Memory B cell (primary cell): ENCODE measurements at regions not wholly inside any gene's neighbourhood (a gene's known extent, or its start where the extent isn't known, plus 50 kb on each side); places are given as distances from the start of the nearest gene placed in this dataset.
"Not testable (repeated sequence)": the region's sequence is repeated elsewhere in the genome, so short reads cannot be mapped to it uniquely, and the experiment has no call there.

Source experiments
- ATAC-seq: fragments of 150-1000 bp; cut with Tn5 transposase; 2 replicates; pipeline ENCODE4 v1.10.0; 2021; ENCODE audit warnings: low read depth, mild to moderate bottlenecking, moderate library complexity
- DNase-seq, 2 donors: peaks; one replicate each; pipeline ENCODE4 v3.0.0; 2022; ENCODE audit warnings: low spot score in 2 of 2
- H3K27ac Mint-ChIP-seq: one replicate; pipeline ENCODE4 v1.8.0; 2022; ENCODE audit warnings: mild to moderate bottlenecking, moderate library complexity, mixed read lengths
- H3K27me3 Mint-ChIP-seq: one replicate; pipeline ENCODE4 v1.8.0; 2022; ENCODE audit warnings: mixed read lengths
- H3K36me3 Mint-ChIP-seq: one replicate; pipeline ENCODE4 v1.8.0; 2022; ENCODE audit warnings: mild to moderate bottlenecking, mixed read lengths
- H3K4me1 Mint-ChIP-seq: one replicate; pipeline ENCODE4 v1.8.0; 2022; ENCODE audit warnings: mixed read lengths
- H3K4me3 Mint-ChIP-seq: one replicate; pipeline ENCODE4 v1.8.0; 2022; ENCODE audit warnings: mild to moderate bottlenecking, moderate library complexity, mixed read lengths
- H3K9me3 Mint-ChIP-seq: one replicate; pipeline ENCODE4 v1.8.0; 2022; ENCODE audit warnings: mixed read lengths

DNA sequence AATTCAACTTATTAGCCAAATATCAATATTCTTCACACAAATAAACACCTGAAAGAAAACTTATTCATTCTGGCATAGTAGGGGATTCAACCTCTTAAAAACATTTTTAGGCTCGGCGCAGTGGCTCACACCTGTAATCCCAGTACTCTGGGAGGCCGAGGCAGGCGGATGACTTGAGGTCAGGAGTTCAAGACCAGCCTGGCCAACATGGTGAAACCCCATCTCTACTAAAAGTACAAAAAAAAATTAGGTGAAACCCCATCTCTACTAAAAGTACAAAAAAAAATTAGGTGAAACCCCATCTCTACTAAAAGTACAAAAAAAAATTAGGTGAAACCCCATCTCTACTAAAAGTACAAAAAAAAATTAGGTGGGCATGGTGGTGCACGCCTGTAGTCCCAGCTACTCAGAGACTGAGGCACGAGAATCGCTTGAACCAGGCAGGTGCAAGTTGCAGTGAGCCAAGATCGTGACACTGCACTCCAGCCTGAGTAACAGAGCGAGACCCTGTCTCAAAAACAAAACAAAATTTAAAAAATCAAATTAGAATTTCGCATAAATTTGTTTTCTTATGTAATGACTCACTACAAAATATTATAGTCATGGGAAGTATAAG, 308.0 kb upstream of the POU5F2 start:
- H3K36me3 Mint-ChIP-seq = peaks cover 39% of the 10 kb centered on the region
- H3K27me3 Mint-ChIP-seq, ATAC-seq, H3K27ac Mint-ChIP-seq, H3K4me3 Mint-ChIP-seq, H3K9me3 Mint-ChIP-seq, H3K4me1 Mint-ChIP-seq, DNase-seq: not testable (repeated sequence)

GRCh38 chr5:94045839-94046782, 304.7 kb upstream of the POU5F2 start:
- Mint-ChIP-seq H3K4me1 (no peaks in the 10 kb centered on the region), H3K9me3 (no peaks in the 10 kb centered on the region), H3K36me3 (peaks cover 35% of the 10 kb centered on the region), H3K27ac (no peak overlapping the region), H3K27me3 (no peaks in the 10 kb centered on the region), H3K4me3 (no peak overlapping the region)
- DNase-seq (no peak), ATAC-seq (no peak)

- DNase-seq (no peak), ATAC-seq (no peak)
- H3K4me3 Mint-ChIP-seq = no peak overlapping the region
- no peaks in the 10 kb centered on the region for H3K27me3 Mint-ChIP-seq
- H3K9me3 Mint-ChIP-seq = no peaks in the 10 kb centered on the region
- H3K27ac Mint-ChIP-seq = no peak overlapping the region
- no peaks in the 10 kb centered on the region for H3K4me1 Mint-ChIP-seq
- H3K36me3 Mint-ChIP-seq = peaks cover 40% of the 10 kb centered on the region
Measured at GRCh38 chr5:94043311-94043710, 301.9 kb upstream of the POU5F2 start.

- H3K9me3 Mint-ChIP-seq = no peaks in the 10 kb centered on the region
- no peak overlapping the region for H3K4me3 Mint-ChIP-seq
- no peaks in the 10 kb centered on the region for H3K27me3 Mint-ChIP-seq
- no peaks in the 10 kb centered on the region for H3K4me1 Mint-ChIP-seq
- H3K27ac Mint-ChIP-seq = no peak overlapping the region
- peaks cover 40% of the 10 kb centered on the region for H3K36me3 Mint-ChIP-seq
- ATAC-seq = no peak
- no peak for DNase-seq
Measured at GRCh38 chr5:94040591-94041148, 299.3 kb upstream of the POU5F2 start.

DNA sequence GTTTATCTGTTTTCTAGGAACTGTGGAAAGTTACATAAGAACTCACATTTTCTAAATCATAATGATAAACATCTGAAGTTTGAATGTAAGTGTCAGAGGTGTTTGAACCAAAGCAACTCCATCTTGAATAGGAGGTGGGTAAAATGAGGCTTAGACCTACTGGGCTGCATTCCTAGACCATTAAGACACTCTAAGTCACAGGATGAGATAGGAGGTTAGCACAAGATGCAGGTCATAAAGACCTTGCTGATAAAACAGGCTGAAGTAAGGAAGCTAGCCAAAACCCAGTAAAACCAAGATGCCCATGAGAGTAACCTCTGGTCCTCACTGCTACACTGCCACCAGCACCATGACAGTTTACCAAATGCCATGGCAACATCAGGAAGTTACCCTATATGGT, 297.7 kb upstream of the POU5F2 start:
- Mint-ChIP-seq H3K9me3 (no peaks in the 10 kb centered on the region), H3K27ac (peak overlapping the region; percentile 50), H3K27me3 (no peaks in the 10 kb centered on the region), H3K4me3 (no peak overlapping the region), H3K36me3 (peaks cover 41% of the 10 kb centered on the region), H3K4me1 (no peaks in the 10 kb centered on the region)
- DNase-seq (no peak), ATAC-seq (no peak)

DNA sequence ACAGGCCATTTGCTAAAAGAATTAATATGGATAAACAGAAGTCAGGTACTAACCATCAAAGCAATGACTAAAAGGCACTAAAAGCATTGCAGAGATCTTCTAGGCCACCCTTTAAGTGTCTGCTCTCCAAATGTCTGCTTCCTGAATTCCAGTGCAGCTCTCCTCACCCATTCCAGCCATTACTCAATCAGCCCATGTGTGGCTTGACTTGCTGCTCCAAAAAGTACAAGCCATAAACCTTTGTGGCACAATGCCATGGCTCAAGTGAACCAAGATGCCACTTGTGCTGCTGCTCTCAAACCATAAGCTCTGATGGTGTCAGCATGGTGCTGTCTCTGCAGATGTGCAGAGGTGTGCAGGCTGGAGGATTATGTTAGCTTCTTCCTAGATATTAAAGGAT, 290.2 kb upstream of the POU5F2 start:
- peaks cover 3% of the 10 kb centered on the region for H3K9me3 Mint-ChIP-seq
- H3K4me1 Mint-ChIP-seq = peaks cover 4% of the 10 kb centered on the region
- H3K27ac Mint-ChIP-seq = no peak overlapping the region
- H3K36me3 Mint-ChIP-seq = peaks cover 50% of the 10 kb centered on the region
- H3K27me3 Mint-ChIP-seq = no peaks in the 10 kb centered on the region
- ATAC-seq (no peak), DNase-seq (no peak)
- H3K4me3 Mint-ChIP-seq = no peak overlapping the region

- H3K4me3 Mint-ChIP-seq = no peak overlapping the region
- DNase-seq (no peak), ATAC-seq (no peak)
- peaks cover 12% of the 10 kb centered on the region for H3K4me1 Mint-ChIP-seq
- no peak overlapping the region for H3K27ac Mint-ChIP-seq
- peaks cover 39% of the 10 kb centered on the region for H3K36me3 Mint-ChIP-seq
- H3K9me3 Mint-ChIP-seq = peaks cover 1% of the 10 kb centered on the region
- H3K27me3 Mint-ChIP-seq = no peaks in the 10 kb centered on the region
Measured at GRCh38 chr5:94028001-94028400, 286.6 kb upstream of the POU5F2 start.

DNA sequence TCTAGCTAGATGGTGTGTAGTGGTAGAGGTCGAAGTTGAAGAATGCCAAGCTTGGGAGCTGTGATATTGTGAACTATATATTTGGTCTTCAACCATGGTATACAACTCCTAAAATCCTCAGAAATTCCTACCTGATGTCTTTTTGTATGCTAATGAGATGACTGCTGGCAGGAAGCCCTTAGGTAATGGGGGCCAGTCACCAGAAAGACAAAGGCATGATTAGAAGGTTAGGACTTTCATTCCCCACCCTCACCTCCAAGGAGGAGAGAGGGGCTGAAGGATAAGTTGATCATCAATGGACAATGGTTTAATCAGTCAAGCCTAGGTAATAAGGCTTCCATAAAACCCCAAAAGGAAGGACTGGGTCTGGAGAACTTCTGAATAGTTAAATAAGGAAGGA, 285.7 kb upstream of the POU5F2 start:
- H3K9me3 Mint-ChIP-seq = no peaks in the 10 kb centered on the region
- no peak for ATAC-seq
- peaks cover 14% of the 10 kb centered on the region for H3K4me1 Mint-ChIP-seq
- no peaks in the 10 kb centered on the region for H3K27me3 Mint-ChIP-seq
- no peak for DNase-seq
- H3K27ac Mint-ChIP-seq = no peak overlapping the region
- no peak overlapping the region for H3K4me3 Mint-ChIP-seq
- peaks cover 36% of the 10 kb centered on the region for H3K36me3 Mint-ChIP-seq

GRCh38 chr5:94025788-94026473, 284.5 kb upstream of the POU5F2 start:
- Mint-ChIP-seq H3K36me3 (peaks cover 34% of the 10 kb centered on the region), H3K4me1 (peaks cover 14% of the 10 kb centered on the region), H3K4me3 (no peak overlapping the region), H3K27ac (no peak overlapping the region), H3K27me3 (no peaks in the 10 kb centered on the region), H3K9me3 (no peaks in the 10 kb centered on the region)
- no peak for ATAC-seq
- DNase-seq = no peak

DNA sequence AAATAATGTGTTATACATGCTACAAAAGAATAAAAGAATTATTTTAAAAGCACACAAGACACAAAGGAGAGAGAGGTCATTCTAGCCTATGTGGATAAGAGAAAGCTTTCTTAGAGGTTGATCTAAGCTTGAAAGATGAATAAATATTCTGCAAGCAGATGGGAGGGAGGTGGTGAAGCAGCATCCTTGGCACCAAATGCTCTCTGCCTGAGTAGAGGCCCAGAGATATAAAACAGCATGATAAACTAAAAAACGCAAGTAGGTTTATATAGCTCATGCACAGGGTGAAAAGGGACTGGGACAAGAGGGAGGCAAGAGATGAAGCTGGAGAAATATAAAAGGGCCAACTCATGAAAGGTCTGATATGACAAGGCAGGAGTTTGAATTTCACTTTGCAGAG, 283.2 kb upstream of the POU5F2 start:
- no peak for ATAC-seq
- Mint-ChIP-seq H3K4me1 (peaks cover 14% of the 10 kb centered on the region), H3K4me3 (no peak overlapping the region), H3K27ac (no peak overlapping the region), H3K27me3 (no peaks in the 10 kb centered on the region), H3K36me3 (peaks cover 37% of the 10 kb centered on the region), H3K9me3 (no peaks in the 10 kb centered on the region)
- DNase-seq = no peak

GRCh38 chr5:94024101-94024500, 282.7 kb upstream of the POU5F2 start:
- no peak overlapping the region for H3K4me3 Mint-ChIP-seq
- DNase-seq (no peak), ATAC-seq (no peak)
- H3K36me3 Mint-ChIP-seq = peaks cover 39% of the 10 kb centered on the region
- H3K27me3 Mint-ChIP-seq = no peaks in the 10 kb centered on the region
- peaks cover 2% of the 10 kb centered on the region for H3K9me3 Mint-ChIP-seq
- H3K4me1 Mint-ChIP-seq = peaks cover 14% of the 10 kb centered on the region
- H3K27ac Mint-ChIP-seq = no peak overlapping the region

- no peak overlapping the region for H3K27ac Mint-ChIP-seq
- no peaks in the 10 kb centered on the region for H3K27me3 Mint-ChIP-seq
- H3K9me3 Mint-ChIP-seq = peaks cover 4% of the 10 kb centered on the region
- DNase-seq (no peak), ATAC-seq (no peak)
- H3K4me1 Mint-ChIP-seq = peaks cover 12% of the 10 kb centered on the region
- H3K36me3 Mint-ChIP-seq = peaks cover 61% of the 10 kb centered on the region
- no peak overlapping the region for H3K4me3 Mint-ChIP-seq
Measured at GRCh38 chr5:94021246-94021645, 279.8 kb upstream of the POU5F2 start.

- Mint-ChIP-seq H3K9me3 (peaks cover 19% of the 10 kb centered on the region), H3K4me3 (no peak overlapping the region), H3K4me1 (peaks cover 1% of the 10 kb centered on the region), H3K27me3 (no peaks in the 10 kb centered on the region), H3K36me3 (peaks cover 79% of the 10 kb centered on the region), H3K27ac (no peak overlapping the region)
- no peak for DNase-seq
- ATAC-seq = no peak
Measured at GRCh38 chr5:94017579-94017978, 276.2 kb upstream of the POU5F2 start.

GRCh38 chr5:94010814-94011213, 269.4 kb upstream of the POU5F2 start:
- no peak for ATAC-seq
- H3K9me3 Mint-ChIP-seq = peaks cover 11% of the 10 kb centered on the region
- peaks cover 5% of the 10 kb centered on the region for H3K4me1 Mint-ChIP-seq
- H3K27me3 Mint-ChIP-seq = no peaks in the 10 kb centered on the region
- peaks cover 54% of the 10 kb centered on the region for H3K36me3 Mint-ChIP-seq
- peak overlapping the region; percentile 21 for H3K27ac Mint-ChIP-seq
- H3K4me3 Mint-ChIP-seq = no peak overlapping the region
- no peak for DNase-seq
